Natural killer cell (primary cell): ENCODE measurements at regions not wholly inside any gene's neighbourhood (a gene's known extent, or its start where the extent isn't known, plus 50 kb on each side); places are given as distances from the start of the nearest gene placed in this dataset.

Experiments
- ATAC-seq, 3 donors: fragments of 150-1000 bp in 2 of 3; fragments of 200-7000 bp in 1 of 3; cut with Tn5 transposase; 1 replicate in 1 of 3; 2 replicates in 2 of 3; pipeline ENCODE4 v1.10.0; 2021; ENCODE audit warnings: mild to moderate bottlenecking in 2 of 3, moderate library complexity in 2 of 3
- DNase-seq, 2 donors: peaks; one replicate each; pipeline versions ENCODE4 v3.0.0 to v3.0.0-alpha.2; 2013 to 2021; ENCODE audit warnings: mixed read lengths in 1 of 2
- H3K27ac ChIP-seq: one replicate; pipeline ENCODE4 v1.5.1; 2013; ENCODE audit warnings: mild to moderate bottlenecking, low read length
- H3K27me3 ChIP-seq: one replicate; pipeline ENCODE4 v1.6.1; 2013; ENCODE audit warnings: low read length; ENCODE audit not compliant: control insufficient read depth, insufficient read depth
- H3K36me3 ChIP-seq: one replicate; pipeline ENCODE4 v1.6.1; 2013; ENCODE audit warnings: low read length; ENCODE audit not compliant: control insufficient read depth, insufficient read depth
- H3K4me1 ChIP-seq: one replicate; pipeline ENCODE4 v1.6.1; 2013; ENCODE audit warnings: low read length; ENCODE audit not compliant: control insufficient read depth, insufficient read depth
- H3K4me3 ChIP-seq: one replicate; pipeline ENCODE4 v1.5.1; 2013; ENCODE audit warnings: low read length
- H3K9me3 ChIP-seq: one replicate; pipeline ENCODE4 v1.6.1; 2013; ENCODE audit warnings: low read length; ENCODE audit not compliant: control insufficient read depth, insufficient read depth
- H3K27ac Mint-ChIP-seq, 2 donors: one replicate each; pipeline ENCODE4 v1.8.0; 2022; ENCODE audit warnings: mild to moderate bottlenecking in 2 of 2, mixed read lengths in 2 of 2, moderate library complexity in 1 of 2
- H3K27me3 Mint-ChIP-seq, 2 donors: one replicate each; pipeline ENCODE4 v1.8.0; 2022; ENCODE audit warnings: low read depth in 2 of 2, mixed read lengths in 2 of 2
- H3K36me3 Mint-ChIP-seq: one replicate; pipeline ENCODE4 v1.8.0; 2022; ENCODE audit warnings: mixed read lengths
- H3K4me1 Mint-ChIP-seq, 2 donors: one replicate each; pipeline ENCODE4 v1.8.0; 2022; ENCODE audit warnings: mixed read lengths in 2 of 2
- H3K4me3 Mint-ChIP-seq: one replicate; pipeline ENCODE4 v1.8.0; 2022; ENCODE audit warnings: mild to moderate bottlenecking, moderate library complexity, mixed read lengths
- H3K9me3 Mint-ChIP-seq, 2 donors: one replicate each; pipeline ENCODE4 v1.8.0; 2022; ENCODE audit warnings: mixed read lengths in 2 of 2
- WGBS: methylation state at CpG from one replicate; pipeline ENCODE4 v1.1.7; 2013; ENCODE audit warnings: missing lambda C conversion rate; ENCODE audit not compliant: insufficient coverage; 5-methylcytosine and 5-hydroxymethylcytosine counted together
- intact Hi-C: fragments of 100-400 bp; cut with micrococcal nuclease; formaldehyde crosslinking; loops from one replicate; pipeline ENCODE4 v1.14.2; 2022
- TF ChIP-seq, protein P1 (sequence below): fragments of 200-600 bp; IDR thresholded peaks from one replicate; pipeline ENCODE4 v1.8.0; 2022; ENCODE audit warnings: antibody characterized with exemption

DNA sequence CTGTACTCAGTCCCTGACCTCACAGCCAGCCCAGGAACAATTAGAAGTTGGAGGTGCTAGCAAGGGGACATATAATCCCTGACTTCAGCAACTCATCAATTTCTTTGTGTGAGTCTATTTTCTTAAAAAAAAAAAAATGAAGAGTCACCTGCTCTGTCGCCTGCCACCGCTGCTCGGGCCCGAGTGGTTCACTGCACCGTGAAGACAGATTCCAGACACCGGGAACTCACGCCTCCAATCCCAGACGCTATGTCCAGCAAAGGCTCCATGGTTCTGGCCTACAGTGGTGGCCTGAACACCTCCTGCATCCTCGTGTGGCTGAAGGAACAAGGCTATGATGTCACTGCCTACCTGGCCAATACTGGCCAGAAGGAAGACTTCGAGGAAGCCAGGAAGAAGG, 606.6 kb downstream of the PRELID2 start:
- 91% methylated on average over 10 of the region's 10 CpGs for WGBS
- no peak overlapping the region for H3K4me3 Mint-ChIP-seq

DNA sequence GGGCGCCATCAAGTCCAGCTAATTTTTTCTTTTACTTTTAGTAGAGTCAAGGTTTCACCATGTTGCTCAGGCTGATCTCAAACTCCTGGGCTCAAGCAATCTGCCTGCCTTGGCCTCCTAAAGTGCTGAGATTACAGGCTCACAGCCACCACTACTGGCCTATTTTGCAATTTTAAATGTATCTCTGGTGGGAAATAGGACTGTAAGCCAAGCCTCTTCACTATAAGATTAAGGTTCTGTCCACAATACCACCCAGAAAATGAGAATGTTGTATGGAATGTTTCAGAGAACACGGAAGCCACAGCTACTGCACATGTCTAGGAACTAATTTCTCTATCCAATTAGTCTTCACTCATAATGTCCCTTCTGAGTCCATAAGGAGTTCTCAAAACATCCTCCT, 607.3 kb downstream of the PRELID2 start:
- WGBS: 79% methylated on average over 2 of the region's 2 CpGs
- TF ChIP-seq, protein P1, sequence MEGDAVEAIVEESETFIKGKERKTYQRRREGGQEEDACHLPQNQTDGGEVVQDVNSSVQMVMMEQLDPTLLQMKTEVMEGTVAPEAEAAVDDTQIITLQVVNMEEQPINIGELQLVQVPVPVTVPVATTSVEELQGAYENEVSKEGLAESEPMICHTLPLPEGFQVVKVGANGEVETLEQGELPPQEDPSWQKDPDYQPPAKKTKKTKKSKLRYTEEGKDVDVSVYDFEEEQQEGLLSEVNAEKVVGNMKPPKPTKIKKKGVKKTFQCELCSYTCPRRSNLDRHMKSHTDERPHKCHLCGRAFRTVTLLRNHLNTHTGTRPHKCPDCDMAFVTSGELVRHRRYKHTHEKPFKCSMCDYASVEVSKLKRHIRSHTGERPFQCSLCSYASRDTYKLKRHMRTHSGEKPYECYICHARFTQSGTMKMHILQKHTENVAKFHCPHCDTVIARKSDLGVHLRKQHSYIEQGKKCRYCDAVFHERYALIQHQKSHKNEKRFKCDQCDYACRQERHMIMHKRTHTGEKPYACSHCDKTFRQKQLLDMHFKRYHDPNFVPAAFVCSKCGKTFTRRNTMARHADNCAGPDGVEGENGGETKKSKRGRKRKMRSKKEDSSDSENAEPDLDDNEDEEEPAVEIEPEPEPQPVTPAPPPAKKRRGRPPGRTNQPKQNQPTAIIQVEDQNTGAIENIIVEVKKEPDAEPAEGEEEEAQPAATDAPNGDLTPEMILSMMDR: no peak
- intact Hi-C loops: no loop called here
- H3K27ac Mint-ChIP-seq: no peak overlapping the region
- Histone ChIP-seq H3K4me1 (no peaks in the 10 kb centered on the region), H3K4me3 (no peak overlapping the region), H3K9me3 (no peaks in the 10 kb centered on the region), H3K27me3 (no peaks in the 10 kb centered on the region), H3K36me3 (no peaks in the 10 kb centered on the region), H3K27ac (no peak overlapping the region)
- H3K9me3 Mint-ChIP-seq: peaks cover 3 to 14% of the 10 kb centered on the region in 2 donors
- DNase-seq: no peak
- H3K4me1 Mint-ChIP-seq: no peaks in the 10 kb centered on the region
- no peaks in the 10 kb centered on the region for H3K36me3 Mint-ChIP-seq
- H3K4me3 Mint-ChIP-seq: no peak overlapping the region
- no peaks in the 10 kb centered on the region for H3K27me3 Mint-ChIP-seq
- ATAC-seq: no peak

More for the DNA sequence above, 606.6 kb downstream of the PRELID2 start:
- H3K4me1 Mint-ChIP-seq: no peaks in the 10 kb centered on the region
- H3K4me3 ChIP-seq: no peak overlapping the region
- H3K36me3 ChIP-seq: no peaks in the 10 kb centered on the region
- H3K4me1 ChIP-seq: no peaks in the 10 kb centered on the region
- H3K9me3 ChIP-seq: no peaks in the 10 kb centered on the region
- intact Hi-C loops: no loop called here
- H3K9me3 Mint-ChIP-seq: peaks cover 3 to 14% of the 10 kb centered on the region in 2 donors
- ATAC-seq: no peak
- H3K27me3 Mint-ChIP-seq: no peaks in the 10 kb centered on the region
- H3K36me3 Mint-ChIP-seq: no peaks in the 10 kb centered on the region
- TF ChIP-seq, protein P1: no peak
- no peak overlapping the region for H3K27ac Mint-ChIP-seq
- H3K27ac ChIP-seq: no peak overlapping the region
- DNase-seq: no peak
- H3K27me3 ChIP-seq: no peaks in the 10 kb centered on the region

DNA sequence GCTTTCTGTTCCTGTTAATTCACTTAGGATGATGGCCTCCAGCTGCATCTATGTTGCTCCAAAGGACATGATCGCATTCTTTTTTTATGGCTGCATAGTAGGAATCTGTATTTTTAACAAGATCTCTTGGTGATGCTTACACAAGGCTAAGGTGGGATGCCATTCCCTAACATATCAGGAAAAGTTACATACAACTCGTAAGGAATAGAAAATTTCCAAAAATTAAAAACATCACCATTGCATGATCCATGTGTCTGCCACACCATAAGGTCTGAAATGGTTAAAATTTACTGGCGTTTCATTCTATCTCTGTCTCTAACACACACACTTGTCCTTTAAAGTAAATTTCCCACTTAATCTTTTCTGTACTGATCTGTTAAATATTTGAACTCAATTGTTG, 608.4 kb downstream of the PRELID2 start:
- H3K4me1 Mint-ChIP-seq: no peaks in the 10 kb centered on the region

DNA sequence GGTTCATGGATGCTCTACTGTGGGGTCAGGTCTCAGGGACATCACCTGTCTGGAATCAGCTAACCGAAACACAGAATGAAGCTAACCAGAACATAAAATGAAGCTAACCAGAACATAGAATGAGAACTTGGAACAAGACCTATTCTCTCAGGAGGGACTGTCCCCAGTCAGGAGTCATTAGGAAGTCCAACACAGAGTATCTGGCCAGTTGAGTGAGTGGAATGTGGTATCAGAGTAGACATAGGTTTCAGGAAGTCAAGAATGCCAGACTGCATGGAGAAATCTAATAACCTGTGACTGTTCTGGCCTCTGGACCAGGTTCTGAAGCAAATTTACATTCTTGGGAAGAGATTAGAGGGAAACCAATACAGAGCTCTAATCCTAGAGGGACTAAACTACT, 609.6 kb downstream of the PRELID2 start:
- TF ChIP-seq, protein P1: no peak
- Histone ChIP-seq H3K9me3 (no peaks in the 10 kb centered on the region), H3K27ac (no peak overlapping the region), H3K36me3 (no peaks in the 10 kb centered on the region), H3K4me1 (no peaks in the 10 kb centered on the region), H3K27me3 (no peaks in the 10 kb centered on the region), H3K4me3 (no peak overlapping the region)
- no peak for ATAC-seq
- Mint-ChIP-seq H3K9me3 (peaks cover 3 to 10% of the 10 kb centered on the region in 2 donors), H3K4me3 (no peak overlapping the region), H3K4me1 (no peaks in the 10 kb centered on the region), H3K27me3 (no peaks in the 10 kb centered on the region), H3K36me3 (no peaks in the 10 kb centered on the region), H3K27ac (no peak overlapping the region)
- intact Hi-C loops: no loop called here
- 100% methylated on average over 1 of the region's 1 CpG for WGBS
- no peak for DNase-seq

More for the DNA sequence above, 608.4 kb downstream of the PRELID2 start:
- Histone ChIP-seq H3K36me3 (no peaks in the 10 kb centered on the region), H3K27me3 (no peaks in the 10 kb centered on the region), H3K9me3 (no peaks in the 10 kb centered on the region), H3K4me1 (no peaks in the 10 kb centered on the region), H3K27ac (no peak overlapping the region), H3K4me3 (no peak overlapping the region)
- no peak overlapping the region for H3K4me3 Mint-ChIP-seq
- H3K9me3 Mint-ChIP-seq: peaks cover 3 to 14% of the 10 kb centered on the region in 2 donors
- H3K27me3 Mint-ChIP-seq: no peaks in the 10 kb centered on the region
- DNase-seq (no peak), ATAC-seq (no peak)
- H3K27ac Mint-ChIP-seq: no peak overlapping the region
- H3K36me3 Mint-ChIP-seq: no peaks in the 10 kb centered on the region
- TF ChIP-seq, protein P1: no peak
- intact Hi-C loops: no loop called here
- 84% methylated on average over 3 of the region's 3 CpGs for WGBS
